ENCODE measurements at regions not wholly inside any gene's neighbourhood (a gene's known extent, or its start where the extent isn't known, plus 50 kb on each side); places are given as distances from the start of the nearest gene placed in this dataset.

- Mint-ChIP-seq H3K27ac (ENCODE audit: unreplicated experiment) (no peak overlapping the region), H3K4me3 (ENCODE audit: unreplicated experiment) (no peak overlapping the region), H3K9me3 (ENCODE audit: low read depth) (no peaks in the 10 kb centered on the region), H3K27me3 (ENCODE audit: low read depth) (peaks cover 4% of the 10 kb centered on the region), H3K36me3 (ENCODE audit: low read depth) (no peaks in the 10 kb centered on the region), H3K4me1 (ENCODE audit: low read depth) (peaks cover 3% of the 10 kb centered on the region)
- no peak for DNase-seq (ENCODE audit: low spot score)
- TF ChIP-seq CTCF (IDR thresholded peaks at IDR 0.05) = no peak
Observed at GRCh38 chr1:87904651-87905050, 576.0 kb downstream of the LMO4 start.

- no peaks in the 10 kb centered on the region for H3K36me3 Mint-ChIP-seq (ENCODE audit: low read depth)
- H3K27me3 Mint-ChIP-seq (ENCODE audit: low read depth) = no peaks in the 10 kb centered on the region
- H3K4me3 Mint-ChIP-seq (ENCODE audit: unreplicated experiment) = no peak overlapping the region
- peaks cover 3% of the 10 kb centered on the region for H3K4me1 Mint-ChIP-seq (ENCODE audit: low read depth)
- H3K27ac Mint-ChIP-seq (ENCODE audit: unreplicated experiment) = no peak overlapping the region
- H3K9me3 Mint-ChIP-seq (ENCODE audit: low read depth) = no peaks in the 10 kb centered on the region
- no peak for TF ChIP-seq CTCF (IDR thresholded peaks at IDR 0.05)
- DNase-seq (ENCODE audit: low spot score) = no peak
Observed at GRCh38 chr1:87905651-87906050, 577.0 kb downstream of the LMO4 start.

- H3K27ac Mint-ChIP-seq (ENCODE audit: unreplicated experiment) = no peak overlapping the region
- no peaks in the 10 kb centered on the region for H3K36me3 Mint-ChIP-seq (ENCODE audit: low read depth)
- H3K9me3 Mint-ChIP-seq (ENCODE audit: low read depth) = peaks cover under 1% of the 10 kb centered on the region
- no peak overlapping the region for H3K4me3 Mint-ChIP-seq (ENCODE audit: unreplicated experiment)
- no peak for TF ChIP-seq CTCF (IDR thresholded peaks at IDR 0.05)
- H3K27me3 Mint-ChIP-seq (ENCODE audit: low read depth) = no peaks in the 10 kb centered on the region
- no peak for DNase-seq (ENCODE audit: low spot score)
- H3K4me1 Mint-ChIP-seq (ENCODE audit: low read depth) = peaks cover 3% of the 10 kb centered on the region
Observed at GRCh38 chr1:87906078-87906477, 577.4 kb downstream of the LMO4 start.

- H3K36me3 Mint-ChIP-seq (ENCODE audit: low read depth) = peaks cover 6% of the 10 kb centered on the region
- peaks cover 25% of the 10 kb centered on the region for H3K9me3 Mint-ChIP-seq (ENCODE audit: low read depth)
- no peaks in the 10 kb centered on the region for H3K27me3 Mint-ChIP-seq (ENCODE audit: low read depth)
- TF ChIP-seq CTCF (IDR thresholded peaks at IDR 0.05) = no peak
- no peak overlapping the region for H3K4me3 Mint-ChIP-seq (ENCODE audit: unreplicated experiment)
- no peak for DNase-seq (ENCODE audit: low spot score)
- H3K4me1 Mint-ChIP-seq (ENCODE audit: low read depth) = peaks cover 22% of the 10 kb centered on the region
- H3K27ac Mint-ChIP-seq (ENCODE audit: unreplicated experiment) = no peak overlapping the region
Observed at GRCh38 chr1:87913361-87913760, 584.7 kb downstream of the LMO4 start.

GRCh38 chr1:87914396-87914795, 585.7 kb downstream of the LMO4 start:
- Mint-ChIP-seq H3K27me3 (ENCODE audit: low read depth) (no peaks in the 10 kb centered on the region), H3K4me1 (ENCODE audit: low read depth) (peaks cover 31% of the 10 kb centered on the region), H3K9me3 (ENCODE audit: low read depth) (peaks cover 25% of the 10 kb centered on the region), H3K27ac (ENCODE audit: unreplicated experiment) (no peak overlapping the region), H3K4me3 (ENCODE audit: unreplicated experiment) (no peak overlapping the region), H3K36me3 (ENCODE audit: low read depth) (peaks cover 6% of the 10 kb centered on the region)
- no peak for TF ChIP-seq CTCF (IDR thresholded peaks at IDR 0.05)
- DNase-seq (ENCODE audit: low spot score) = no peak
